H9 (cell line): ENCODE measurements at regions not wholly inside any gene's neighbourhood (a gene's known extent, or its start where the extent isn't known, plus 50 kb on each side); places are given as distances from the start of the nearest gene placed in this dataset.

Experiments used
- DNase-seq: peaks from one replicate; pipeline ENCODE4 v3.0.0-alpha.2; 2017
- H2AFZ ChIP-seq: one replicate; pipeline ENCODE4 v1.6.1; 2013; ENCODE audit warnings: mild to moderate bottlenecking, low read length, control low read depth, moderate library complexity
- H2AK5ac ChIP-seq: 2 replicates; pipeline ENCODE4 v1.6.1; 2013; ENCODE audit warnings: low read length, control low read depth, mixed read lengths; ENCODE audit not compliant: insufficient read length
- H2BK120ac ChIP-seq: one replicate; pipeline ENCODE4 v1.6.1; 2013; ENCODE audit warnings: low read depth, mild to moderate bottlenecking, low read length, control low read depth, inconsistent platforms; ENCODE audit not compliant: poor library complexity, severe bottlenecking
- H2BK12ac ChIP-seq: 2 replicates; pipeline ENCODE4 v1.6.1; 2013; ENCODE audit warnings: low read length, control low read depth, mixed read lengths, low read depth; ENCODE audit not compliant: insufficient read length
- H2BK15ac ChIP-seq: 2 replicates; pipeline ENCODE4 v1.6.1; 2013; ENCODE audit warnings: low read depth, low read length, control low read depth
- H2BK20ac ChIP-seq: one replicate; pipeline ENCODE4 v1.6.1; 2013; ENCODE audit warnings: low read depth, mild to moderate bottlenecking, low read length, control low read depth, inconsistent platforms; ENCODE audit not compliant: poor library complexity, severe bottlenecking
- H2BK5ac ChIP-seq: 2 replicates; pipeline ENCODE4 v1.6.1; 2013; ENCODE audit warnings: low read length, control low read depth, mixed read lengths; ENCODE audit not compliant: insufficient read length
- H3K14ac ChIP-seq: 2 replicates; pipeline ENCODE4 v1.6.1; 2013; ENCODE audit warnings: low read length, control low read depth; ENCODE audit not compliant: insufficient read depth
- H3K18ac ChIP-seq: 2 replicates; pipeline ENCODE4 v1.6.1; 2013; ENCODE audit warnings: low read depth, mild to moderate bottlenecking, mixed read lengths, low read length, control low read depth; ENCODE audit not compliant: insufficient read length
- H3K23ac ChIP-seq: 2 replicates; pipeline ENCODE4 v1.6.1; 2013; ENCODE audit warnings: low read length, control low read depth, mixed read lengths, low read depth; ENCODE audit not compliant: insufficient read length
- H3K23me2 ChIP-seq: 2 replicates; pipeline ENCODE4 v1.6.1; 2013; ENCODE audit warnings: low read depth, mild to moderate bottlenecking, mixed read lengths, low read length, control low read depth; ENCODE audit not compliant: insufficient read length, poor library complexity, severe bottlenecking
- H3K27ac ChIP-seq: 2 replicates; pipeline ENCODE4 v1.5.1; 2013; ENCODE audit warnings: low read length, control low read depth, mixed read lengths, low read depth; ENCODE audit not compliant: insufficient read length
- H3K27me3 ChIP-seq: 2 replicates; pipeline ENCODE4 v1.6.1; 2013; ENCODE audit warnings: low read length, control low read depth, inconsistent platforms; ENCODE audit not compliant: insufficient read depth
- H3K4ac ChIP-seq: 2 replicates; pipeline ENCODE4 v1.6.1; 2013; ENCODE audit warnings: low read depth, mild to moderate bottlenecking, control low read depth, inconsistent platforms, low read length, moderate library complexity
- H3K4me1 ChIP-seq: 2 replicates; pipeline ENCODE4 v1.6.1; 2013; ENCODE audit warnings: low read length, control low read depth, inconsistent platforms; ENCODE audit not compliant: insufficient read depth
- H3K4me2 ChIP-seq: 2 replicates; pipeline ENCODE4 v1.6.1; 2013; ENCODE audit warnings: low read length, control low read depth, mixed read lengths; ENCODE audit not compliant: insufficient read length, insufficient read depth
- H3K56ac ChIP-seq: 2 replicates; pipeline ENCODE4 v1.6.1; 2013; ENCODE audit warnings: low read depth, mild to moderate bottlenecking, mixed read lengths, low read length, control low read depth; ENCODE audit not compliant: insufficient read length
- H3K79me1 ChIP-seq: 2 replicates; pipeline ENCODE4 v1.6.1; 2013; ENCODE audit warnings: low read depth, mild to moderate bottlenecking, moderate library complexity, low read length, control low read depth, inconsistent platforms; ENCODE audit not compliant: insufficient read depth, poor library complexity, severe bottlenecking
- H3K79me2 ChIP-seq: 2 replicates; pipeline ENCODE4 v1.6.1; 2013; ENCODE audit warnings: low read length, control low read depth, inconsistent platforms; ENCODE audit not compliant: insufficient read depth
- H3K9ac ChIP-seq: 2 replicates; pipeline ENCODE4 v1.6.1; 2013; ENCODE audit warnings: low read length, control low read depth, mixed read lengths; ENCODE audit not compliant: insufficient read length; ENCODE audit errors: extremely low read depth
- H3K9me3 ChIP-seq: one replicate; pipeline ENCODE4 v1.6.1; 2013; ENCODE audit warnings: low read depth, low read length, inconsistent platforms; ENCODE audit not compliant: control insufficient read depth
- H3T11ph ChIP-seq: one replicate; pipeline ENCODE4 v1.6.1; 2013; ENCODE audit warnings: mild to moderate bottlenecking, low read length, control low read depth, inconsistent platforms
- H4K20me1 ChIP-seq: one replicate; pipeline ENCODE4 v1.6.1; 2013; ENCODE audit not compliant: control insufficient read depth, insufficient read length, insufficient read depth
- H4K5ac ChIP-seq: 2 replicates; pipeline ENCODE4 v1.6.1; 2013; ENCODE audit warnings: low read depth, mild to moderate bottlenecking, mixed read lengths, low read length, control low read depth; ENCODE audit not compliant: insufficient read length
- H4K8ac ChIP-seq: replicated peaks from 2 replicates; pipeline ENCODE4 v1.6.1; 2013; ENCODE audit warnings: low read length, control low read depth, mixed read lengths, low read depth; ENCODE audit not compliant: insufficient read length
- H4K91ac ChIP-seq: 2 replicates; pipeline ENCODE4 v1.6.1; 2013; ENCODE audit warnings: low read depth, mild to moderate bottlenecking, moderate library complexity, mixed read lengths, low read length, control low read depth; ENCODE audit not compliant: insufficient read length
- H3K27ac Mint-ChIP-seq, 3 experiments: 2 replicates in 2 of 3; 3 replicates in 1 of 3; pipeline ENCODE4 v1.8.0; 2020 to 2021; ENCODE audit warnings: mixed read lengths in 3 of 3, mild to moderate bottlenecking in 1 of 3, moderate library complexity in 1 of 3
- H3K27me3 Mint-ChIP-seq: 2 replicates; pipeline ENCODE4 v1.8.0; 2021; ENCODE audit warnings: low read depth, mild to moderate bottlenecking, moderate library complexity, mixed read lengths
- H3K36me3 Mint-ChIP-seq, 3 experiments: 2 replicates in 2 of 3; 3 replicates in 1 of 3; pipeline ENCODE4 v1.8.0; 2020 to 2021; ENCODE audit warnings: low read depth in 3 of 3, mixed read lengths in 3 of 3; ENCODE audit not compliant: insufficient read depth in 1 of 3
- H3K4me1 Mint-ChIP-seq, 2 experiments: 2 replicates each; pipeline ENCODE4 v1.8.0; 2020; ENCODE audit warnings: mixed read lengths in 2 of 2
- H3K4me3 Mint-ChIP-seq, 2 experiments: 2 replicates in 1 of 2; 3 replicates in 1 of 2; pipeline ENCODE4 v1.8.0; 2020 to 2021; ENCODE audit warnings: mild to moderate bottlenecking in 2 of 2, mixed read lengths in 2 of 2, moderate library complexity in 1 of 2
- H3K9me3 Mint-ChIP-seq, 2 experiments: 2 replicates in 1 of 2; 3 replicates in 1 of 2; pipeline ENCODE4 v1.8.0; 2020; ENCODE audit warnings: mild to moderate bottlenecking in 2 of 2, mixed read lengths in 2 of 2, moderate library complexity in 1 of 2
- WGBS: extraction: QIAGEN DNeasy Blood & Tissue Kit; methylation state at CpG from one replicate; pipeline ENCODE4 v1.1.7; 2013; ENCODE audit warnings: missing lambda C conversion rate, low lambda C conversion rate, mixed read lengths; ENCODE audit not compliant: insufficient read length; ENCODE audit errors: extremely low coverage; 5-methylcytosine and 5-hydroxymethylcytosine counted together
- TF ChIP-seq, protein P1 (sequence below): fragments of 200-600 bp; sonication (generic); conservative IDR thresholded peaks from 3 replicates; pipeline ENCODE4 v1.8.0; 2021; ENCODE audit warnings: antibody characterized with exemption, mild to moderate bottlenecking

DNA sequence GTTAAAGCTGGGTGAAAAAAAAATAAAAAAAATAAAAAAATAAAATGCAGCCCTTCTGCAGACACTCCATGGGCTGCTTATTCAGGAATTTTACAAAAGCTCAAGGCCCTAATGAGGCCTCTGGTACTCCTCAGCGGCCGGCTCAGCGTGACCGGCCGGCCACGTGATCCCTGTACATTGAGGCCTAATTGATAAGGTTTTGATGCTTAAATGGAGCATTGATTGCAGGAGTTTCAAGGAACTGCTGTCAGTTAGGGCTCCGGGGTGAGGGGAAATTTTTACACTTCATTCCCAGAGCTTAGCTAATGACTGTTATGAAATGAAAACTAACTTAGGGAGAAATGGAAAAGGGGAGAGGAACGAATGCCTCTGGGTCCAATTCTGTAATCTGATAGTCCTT is 368.8 kb upstream of the KIRREL3 start:
- Histone ChIP-seq H3K79me1 (no peaks in the 10 kb centered on the region), H2AFZ (no peak overlapping the region), H3K4me2 (no peak overlapping the region), H3K14ac (no peak overlapping the region), H4K5ac (no peak overlapping the region), H4K8ac (no peak overlapping the region), H2AK5ac (no peak overlapping the region), H2BK120ac (no peak overlapping the region), H2BK5ac (no peak overlapping the region), H3K9ac (no peak overlapping the region), H3T11ph (no peak overlapping the region), H3K79me2 (no peaks in the 10 kb centered on the region), H3K23me2 (no peaks in the 10 kb centered on the region), H3K23ac (no peak overlapping the region), H3K56ac (no peak overlapping the region), H3K27me3 (no peaks in the 10 kb centered on the region), H3K27ac (no peak overlapping the region), H4K91ac (no peak overlapping the region), H3K4me1 (no peaks in the 10 kb centered on the region), H3K9me3 (no peaks in the 10 kb centered on the region), H4K20me1 (no peaks in the 10 kb centered on the region), H2BK12ac (no peak overlapping the region), H3K18ac (no peak overlapping the region), H2BK15ac (no peak overlapping the region), H2BK20ac (no peak overlapping the region), H3K4ac (no peak overlapping the region)
- no peak overlapping the region for H3K4me3 Mint-ChIP-seq
- peaks cover 2% of the 10 kb centered on the region in 2 experiments; a peak in 1 of 5 replicates for H3K9me3 Mint-ChIP-seq
- no CpG with 5 or more reads among the region's 8 CpGs for WGBS
- TF ChIP-seq, protein P1, sequence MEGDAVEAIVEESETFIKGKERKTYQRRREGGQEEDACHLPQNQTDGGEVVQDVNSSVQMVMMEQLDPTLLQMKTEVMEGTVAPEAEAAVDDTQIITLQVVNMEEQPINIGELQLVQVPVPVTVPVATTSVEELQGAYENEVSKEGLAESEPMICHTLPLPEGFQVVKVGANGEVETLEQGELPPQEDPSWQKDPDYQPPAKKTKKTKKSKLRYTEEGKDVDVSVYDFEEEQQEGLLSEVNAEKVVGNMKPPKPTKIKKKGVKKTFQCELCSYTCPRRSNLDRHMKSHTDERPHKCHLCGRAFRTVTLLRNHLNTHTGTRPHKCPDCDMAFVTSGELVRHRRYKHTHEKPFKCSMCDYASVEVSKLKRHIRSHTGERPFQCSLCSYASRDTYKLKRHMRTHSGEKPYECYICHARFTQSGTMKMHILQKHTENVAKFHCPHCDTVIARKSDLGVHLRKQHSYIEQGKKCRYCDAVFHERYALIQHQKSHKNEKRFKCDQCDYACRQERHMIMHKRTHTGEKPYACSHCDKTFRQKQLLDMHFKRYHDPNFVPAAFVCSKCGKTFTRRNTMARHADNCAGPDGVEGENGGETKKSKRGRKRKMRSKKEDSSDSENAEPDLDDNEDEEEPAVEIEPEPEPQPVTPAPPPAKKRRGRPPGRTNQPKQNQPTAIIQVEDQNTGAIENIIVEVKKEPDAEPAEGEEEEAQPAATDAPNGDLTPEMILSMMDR = no peak
- no peaks in the 10 kb centered on the region for H3K27me3 Mint-ChIP-seq
- H3K36me3 Mint-ChIP-seq = peaks cover 0 to 3% (median 0%) of the 10 kb centered on the region in 3 experiments; a peak in 1 of 7 replicates
- DNase-seq = no peak
- no peaks in the 10 kb centered on the region for H3K4me1 Mint-ChIP-seq
- H3K27ac Mint-ChIP-seq = no peak overlapping the region
